BLaER1 treated with 17β-estradiol and CSF1 and Interleukin-3, amounts not matched to agents 10 nM and 100 nM (cell line): ENCODE measurements at regions not wholly inside any gene's neighbourhood (a gene's known extent, or its start where the extent isn't known, plus 50 kb on each side); places are given as distances from the start of the nearest gene placed in this dataset.
A peak's percentile ranks its signal among the peaks of the same experiment; 100 is the strongest.

Source experiments
- H3K27ac ChIP-seq, 11 experiments: shearing (Covaris generic); formaldehyde crosslinking; 2 replicates each; pipeline ENCODE4 v1.8.1; 2022
- H3K27me3 ChIP-seq, 11 experiments: shearing (Covaris generic); formaldehyde crosslinking; 2 replicates each; pipeline ENCODE4 v1.8.1; 2022
- H3K36me3 ChIP-seq, 11 experiments: shearing (Covaris generic); formaldehyde crosslinking; 2 replicates each; pipeline ENCODE4 v1.8.1; 2022
- H3K4me1 ChIP-seq, 10 experiments: shearing (Covaris generic); formaldehyde crosslinking; 2 replicates each; pipeline ENCODE4 v1.8.1; 2022
- H3K4me2 ChIP-seq, 11 experiments: shearing (Covaris generic); formaldehyde crosslinking; 2 replicates each; pipeline ENCODE4 v1.8.1; 2022
- H3K4me3 ChIP-seq, 10 experiments: shearing (Covaris generic); formaldehyde crosslinking; 2 replicates each; pipeline ENCODE4 v1.8.1; 2022
- H3K9ac ChIP-seq, 11 experiments: shearing (Covaris generic); formaldehyde crosslinking; 2 replicates each; pipeline ENCODE4 v1.8.1; 2022
- H3K9me3 ChIP-seq, 11 experiments: shearing (Covaris generic); formaldehyde crosslinking; replicated peaks in 1 of 11; 2 replicates each; pipeline ENCODE4 v1.8.1; 2022
- H4K20me1 ChIP-seq, 11 experiments: shearing (Covaris generic); formaldehyde crosslinking; 2 replicates each; pipeline ENCODE4 v1.8.1; 2022
- Cebpa-rat ChIP-seq, 11 experiments: shearing (Covaris generic); IDR thresholded peaks; 2 replicates each; pipeline ENCODE4 v1.8.1; 2022

- no peak overlapping the region; a peak in 1 of 20 replicates for H3K4me3 ChIP-seq
- H3K27ac ChIP-seq, result peak overlapping the region in 10 of 11 experiments; percentile 55 to 100 (median 97); a peak in 19 of 22 replicates
- H3K36me3 ChIP-seq, result no peaks in the 10 kb centered on the region
- no peaks in the 10 kb centered on the region for H4K20me1 ChIP-seq
- H3K9ac ChIP-seq, result peak overlapping the region in 8 of 11 experiments; percentile 21 to 67 (median 47); a peak in 9 of 22 replicates
- H3K27me3 ChIP-seq, result no peaks in the 10 kb centered on the region
- H3K4me2 ChIP-seq, result peak overlapping the region; percentile 66 to 86 (median 78)
- H3K9me3 ChIP-seq, result peaks cover 0 to 16% (median 0%) of the 10 kb centered on the region in 11 experiments; a peak in 3 of 22 replicates
- peaks cover 53 to 58% (median 55%) of the 10 kb centered on the region in 10 experiments for H3K4me1 ChIP-seq
- no peak for TF ChIP-seq Cebpa-rat (IDR thresholded peaks at IDR 0.05)
Measured at GRCh38 chr12:92544322-92544721, 158.5 kb upstream of the PLEKHG7 start.

- peaks cover 57 to 62% (median 59%) of the 10 kb centered on the region in 10 experiments for H3K4me1 ChIP-seq
- peak overlapping the region in 10 of 11 experiments; percentile 55 to 100 (median 97); a peak in 19 of 22 replicates for H3K27ac ChIP-seq
- H3K36me3 ChIP-seq, result no peaks in the 10 kb centered on the region
- H3K27me3 ChIP-seq, result no peaks in the 10 kb centered on the region
- no peak overlapping the region; a peak in 1 of 20 replicates for H3K4me3 ChIP-seq
- H3K4me2 ChIP-seq, result peak overlapping the region; percentile 66 to 86 (median 78)
- TF ChIP-seq Cebpa-rat (IDR thresholded peaks at IDR 0.05), result no peak
- no peaks in the 10 kb centered on the region for H4K20me1 ChIP-seq
- peaks cover 0 to 12% (median 0%) of the 10 kb centered on the region in 11 experiments; a peak in 3 of 22 replicates for H3K9me3 ChIP-seq
- H3K9ac ChIP-seq, result peak overlapping the region in 8 of 11 experiments; percentile 21 to 91 (median 47); a peak in 10 of 22 replicates
Measured at GRCh38 chr12:92543840-92544239, 158.9 kb upstream of the PLEKHG7 start.

DNA sequence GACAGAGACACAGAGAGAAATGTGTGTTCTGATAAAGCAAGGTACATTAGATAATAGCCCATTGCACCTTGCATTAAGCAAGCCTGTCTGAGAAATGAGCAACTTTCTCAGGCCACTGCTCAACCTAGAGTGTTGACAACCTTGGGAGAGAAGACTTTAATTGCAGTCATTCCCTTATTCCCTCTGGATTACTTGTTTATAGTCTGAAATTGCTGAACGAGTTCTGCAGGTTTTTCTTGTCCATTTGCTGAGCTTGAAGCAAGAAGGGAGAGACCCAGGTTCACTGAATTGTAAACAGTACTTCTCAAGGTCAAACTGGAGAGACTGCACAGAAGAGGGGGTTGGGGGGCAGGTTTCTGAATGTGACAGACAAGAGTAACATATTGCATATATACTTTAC is 159.4 kb upstream of the PLEKHG7 start:
- peak overlapping the region in 10 of 11 experiments; percentile 55 to 100 (median 97); a peak in 18 of 22 replicates for H3K27ac ChIP-seq
- H3K36me3 ChIP-seq, result no peaks in the 10 kb centered on the region
- peak overlapping the region in 4 of 11 experiments; percentile 0 to 91 (median 30); a peak in 6 of 22 replicates for H3K9ac ChIP-seq
- peak overlapping the region; percentile 66 to 86 (median 78) for H3K4me2 ChIP-seq
- H3K4me1 ChIP-seq, result peaks cover 62 to 67% (median 63%) of the 10 kb centered on the region in 10 experiments
- no peaks in the 10 kb centered on the region for H3K27me3 ChIP-seq
- H3K9me3 ChIP-seq, result peaks cover 0 to 8% (median 0%) of the 10 kb centered on the region in 11 experiments; a peak in 2 of 22 replicates
- no peak overlapping the region for H3K4me3 ChIP-seq
- H4K20me1 ChIP-seq, result no peaks in the 10 kb centered on the region
- no peak for TF ChIP-seq Cebpa-rat (IDR thresholded peaks at IDR 0.05)

GRCh38 chr12:92541731-92542130 is 161.1 kb upstream of the PLEKHG7 start:
- H3K4me3 ChIP-seq, result no peak overlapping the region
- H3K27me3 ChIP-seq, result no peaks in the 10 kb centered on the region
- H3K9me3 ChIP-seq, result peaks cover 0 to 8% (median 0%) of the 10 kb centered on the region in 11 experiments; a peak in 1 of 22 replicates
- no peaks in the 10 kb centered on the region for H4K20me1 ChIP-seq
- TF ChIP-seq Cebpa-rat (IDR thresholded peaks at IDR 0.05), result no peak
- peak overlapping the region in 7 of 11 experiments; percentile 78 to 91 (median 89); a peak in 14 of 22 replicates for H3K9ac ChIP-seq
- peak overlapping the region; percentile 66 to 89 (median 78) for H3K4me2 ChIP-seq
- peak overlapping the region in 10 of 11 experiments; percentile 92 to 100 (median 97); a peak in 19 of 22 replicates for H3K27ac ChIP-seq
- peaks cover 76 to 81% (median 78%) of the 10 kb centered on the region in 10 experiments for H3K4me1 ChIP-seq
- H3K36me3 ChIP-seq, result no peaks in the 10 kb centered on the region

GRCh38 chr12:92540782-92541423 is 161.9 kb upstream of the PLEKHG7 start:
- Histone ChIP-seq H3K27me3 (no peaks in the 10 kb centered on the region), H3K4me2 (peak overlapping the region; percentile 66 to 89 (median 78))
- TF ChIP-seq Cebpa-rat (IDR thresholded peaks at IDR 0.05), result no peak

GRCh38 chr12:92539976-92540781 is 162.6 kb upstream of the PLEKHG7 start:
- H3K9me3 ChIP-seq, result peaks cover 0 to 8% (median 0%) of the 10 kb centered on the region in 11 experiments; a peak in 1 of 22 replicates
- H3K27me3 ChIP-seq, result no peaks in the 10 kb centered on the region
- no peaks in the 10 kb centered on the region for H3K36me3 ChIP-seq
- TF ChIP-seq Cebpa-rat (IDR thresholded peaks at IDR 0.05), result no peak
- no peaks in the 10 kb centered on the region for H4K20me1 ChIP-seq
- H3K4me1 ChIP-seq, result peaks cover 89 to 97% (median 93%) of the 10 kb centered on the region in 10 experiments
- H3K27ac ChIP-seq, result peak overlapping the region; percentile 86 to 100 (median 97)
- H3K4me2 ChIP-seq, result peak overlapping the region; percentile 66 to 89 (median 78)
- peak overlapping the region in 1 of 10 experiments; percentile 18; a peak in 2 of 20 replicates for H3K4me3 ChIP-seq
- H3K9ac ChIP-seq, result peak overlapping the region; percentile 58 to 91 (median 83); a peak in 21 of 22 replicates

More at GRCh38 chr12:92540782-92541423, 161.9 kb upstream of the PLEKHG7 start:
- no peaks in the 10 kb centered on the region for H4K20me1 ChIP-seq
- H3K4me3 ChIP-seq, result 0 out of 20 replicates have a peak overlapping the region, but pooled peaks of 1 of the 10 experiments have one; percentile 18
- H3K9me3 ChIP-seq, result peaks cover 0 to 8% (median 0%) of the 10 kb centered on the region in 11 experiments; a peak in 1 of 22 replicates
- peak overlapping the region; percentile 86 to 100 (median 97); a peak in 21 of 22 replicates for H3K27ac ChIP-seq
- peak overlapping the region; percentile 8 to 91 (median 83); a peak in 21 of 22 replicates for H3K9ac ChIP-seq
- peaks cover 81 to 90% (median 86%) of the 10 kb centered on the region in 10 experiments for H3K4me1 ChIP-seq
- H3K36me3 ChIP-seq, result no peaks in the 10 kb centered on the region

DNA sequence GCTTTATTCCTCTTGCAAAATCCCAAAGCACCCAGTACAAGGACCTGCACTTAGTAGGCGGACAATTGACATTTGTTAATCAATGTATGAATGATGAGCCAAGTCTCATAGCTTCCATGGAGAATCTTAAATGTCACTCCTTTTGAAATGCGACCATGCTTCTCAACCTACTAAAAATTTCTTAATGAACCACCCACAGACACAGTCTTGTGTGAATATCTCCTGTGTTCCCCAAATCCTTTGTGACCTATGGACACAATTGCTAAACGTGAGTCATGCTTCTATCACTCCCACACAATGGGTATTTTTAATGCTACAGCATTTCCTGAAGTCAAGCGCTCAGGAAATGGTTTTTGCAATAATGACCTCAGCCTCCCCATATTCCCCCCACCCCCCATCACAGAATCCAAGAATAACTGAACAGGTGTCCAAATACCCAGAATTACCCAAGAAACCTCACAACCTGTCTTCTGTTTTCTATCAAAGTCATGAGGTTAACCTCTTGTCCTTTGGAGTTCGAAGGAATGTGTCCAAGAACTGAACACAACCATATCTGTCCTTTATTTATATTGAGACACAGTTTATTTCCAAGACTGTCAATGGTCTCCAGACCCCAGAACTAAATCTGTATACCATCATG is 163.6 kb upstream of the PLEKHG7 start:
- no peak overlapping the region for H3K4me3 ChIP-seq
- H3K36me3 ChIP-seq, result no peaks in the 10 kb centered on the region
- H3K9me3 ChIP-seq, result 0 out of 22 replicates have a peak, but pooled peaks cover 0 to under 1% (median 0%) of the 10 kb centered on the region in 11 experiments
- peak overlapping the region; percentile 66 to 89 (median 78) for H3K4me2 ChIP-seq
- H3K4me1 ChIP-seq, result peaks cover 84 to 100% (median 94%) of the 10 kb centered on the region in 10 experiments
- no peaks in the 10 kb centered on the region for H3K27me3 ChIP-seq
- peak overlapping the region; percentile 62 to 91 (median 83) for H3K9ac ChIP-seq
- peak overlapping the region; percentile 86 to 100 (median 97) for H3K27ac ChIP-seq
- TF ChIP-seq Cebpa-rat (IDR thresholded peaks at IDR 0.05), result peak in 10 of 11 experiments; percentile 43 to 98 (median 92); a peak in 19 of 22 replicates
- no peaks in the 10 kb centered on the region for H4K20me1 ChIP-seq
